Hematopoietic multipotent progenitor cell treated with erythropoietin and hydrocortisone succinate and interleukin-3 and kit ligand, for 6 days (in vitro differentiated cells): ENCODE measurements at regions not wholly inside any gene's neighbourhood (a gene's known extent, or its start where the extent isn't known, plus 50 kb on each side); places are given as distances from the start of the nearest gene placed in this dataset.

Experiments
- DNase-seq: peaks from one replicate; pipeline ENCODE4 v3.0.0-alpha.2; 2015

DNA sequence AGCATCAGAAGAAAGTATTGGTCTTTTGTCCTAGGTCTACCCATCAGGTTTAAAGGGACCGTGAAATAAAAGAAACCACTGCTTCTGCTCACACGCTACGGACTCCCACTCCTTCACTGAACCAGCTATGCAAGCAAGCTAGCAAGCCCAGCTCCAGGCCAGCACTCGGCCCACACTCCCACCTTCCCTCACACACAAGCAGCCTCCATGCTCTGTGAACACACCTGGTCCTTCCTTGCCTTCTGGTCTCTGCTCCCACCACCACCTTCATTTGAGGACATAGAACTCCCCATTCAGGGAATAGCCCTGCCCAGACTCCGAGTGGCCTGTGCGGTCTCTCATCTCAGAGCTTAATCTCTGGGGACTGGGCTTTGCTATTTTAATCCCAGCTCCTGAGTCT lies 436.4 kb upstream of the CDH4 start:
- no peak for DNase-seq

DNA sequence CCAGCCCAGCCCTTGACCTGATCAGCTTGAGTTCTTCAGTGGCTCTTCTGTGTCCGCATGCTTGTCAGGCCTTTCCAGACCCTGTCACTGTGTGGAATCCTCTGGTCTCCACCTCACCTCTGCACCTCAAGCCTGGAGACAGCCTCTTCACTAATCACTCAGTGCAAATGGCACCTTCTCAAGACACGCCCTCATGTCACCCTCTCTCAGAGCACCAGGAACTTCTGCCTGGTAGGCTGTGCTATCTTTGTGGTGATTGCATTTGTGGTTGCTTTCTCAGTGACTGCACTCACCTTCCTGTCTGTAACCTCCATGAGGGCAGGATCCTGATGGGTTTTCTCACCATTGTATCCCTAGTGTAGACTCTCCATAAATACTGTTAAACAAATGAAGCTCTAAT lies 435.2 kb upstream of the CDH4 start:
- no peak for DNase-seq

DNA sequence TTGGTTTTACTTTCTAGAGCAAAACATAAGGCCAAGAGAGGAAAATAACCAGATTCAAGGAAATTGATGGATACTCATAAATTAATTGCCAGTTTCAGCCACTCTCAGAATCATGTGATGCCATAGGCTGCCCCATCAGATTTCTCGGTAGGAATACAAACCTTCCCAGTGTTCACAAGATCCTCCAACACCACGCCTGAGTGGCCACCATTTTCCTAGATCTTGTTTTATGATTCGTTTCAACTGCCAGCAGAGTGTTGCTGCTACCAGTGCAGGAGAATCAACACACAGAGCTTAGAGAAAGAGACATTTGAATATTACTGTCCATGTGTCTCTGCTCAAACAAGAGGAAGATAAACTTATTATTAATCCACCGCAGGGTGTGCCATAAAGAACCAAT lies 434.2 kb upstream of the CDH4 start:
- DNase-seq = no peak

DNA sequence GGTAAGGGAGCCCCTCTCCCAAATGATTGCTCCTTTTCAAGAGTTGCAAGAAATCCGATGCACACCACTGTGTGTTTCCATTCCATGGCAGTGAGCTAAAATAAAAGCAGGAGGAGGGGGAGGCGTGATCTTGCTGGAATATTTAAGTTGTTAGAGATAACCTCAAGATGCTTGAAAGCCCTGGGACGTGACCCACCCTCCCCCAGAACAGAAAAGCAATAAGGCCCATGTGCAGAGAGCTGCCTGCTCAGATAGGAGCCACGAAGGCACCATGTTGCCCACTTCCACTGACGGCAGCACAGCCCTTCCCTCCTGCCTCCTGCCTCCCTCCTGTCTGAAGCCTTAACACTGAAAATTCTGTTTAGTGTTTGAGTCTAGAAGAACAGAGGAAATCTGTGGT lies 432.6 kb upstream of the CDH4 start:
- no peak for DNase-seq

DNA sequence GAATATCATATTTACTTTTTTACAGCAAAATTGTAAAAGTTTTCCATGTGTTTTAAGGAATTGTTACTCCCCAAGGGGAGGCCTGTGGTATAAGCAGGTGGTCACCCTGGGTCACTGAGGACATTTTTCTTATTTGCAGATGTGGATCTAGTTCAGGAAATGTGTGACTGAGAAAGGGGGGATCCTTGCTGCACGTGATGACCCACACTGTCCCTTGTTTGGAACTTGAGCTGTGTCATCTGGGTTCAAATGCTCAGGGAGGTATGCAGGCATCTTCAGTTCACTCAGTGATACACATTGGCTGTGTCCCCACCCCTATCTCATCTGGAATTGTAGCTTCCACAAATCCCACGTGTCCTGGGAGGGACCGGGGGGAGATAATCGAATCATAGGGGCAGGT lies 431.9 kb upstream of the CDH4 start:
- DNase-seq = no peak

GRCh38 chr20:60820918-60821317 lies 431.1 kb upstream of the CDH4 start:
- DNase-seq = peak; percentile 2

- DNase-seq = no peak
Measured at GRCh38 chr20:60822699-60823607, 429.1 kb upstream of the CDH4 start.

DNA sequence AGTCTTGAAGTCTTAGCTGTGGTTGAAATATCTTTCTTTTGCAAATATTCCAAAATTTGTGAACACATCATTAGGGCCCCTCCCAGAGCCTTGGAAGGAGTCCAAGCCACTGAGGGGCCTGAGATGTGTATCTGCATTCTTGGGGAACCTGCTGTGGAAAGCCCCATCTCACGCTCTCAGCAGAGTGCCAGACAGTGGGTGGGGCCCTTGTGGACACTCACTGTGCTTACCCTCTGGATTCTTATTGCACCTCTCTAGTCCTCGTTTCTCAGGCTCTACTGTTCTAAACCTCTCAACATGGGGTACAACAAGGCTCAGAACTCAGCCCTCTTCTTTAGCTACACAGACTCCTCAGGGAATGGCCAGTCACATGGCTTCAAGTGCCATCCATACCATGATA lies 416.2 kb upstream of the CDH4 start:
- DNase-seq = peak; percentile 5

DNA sequence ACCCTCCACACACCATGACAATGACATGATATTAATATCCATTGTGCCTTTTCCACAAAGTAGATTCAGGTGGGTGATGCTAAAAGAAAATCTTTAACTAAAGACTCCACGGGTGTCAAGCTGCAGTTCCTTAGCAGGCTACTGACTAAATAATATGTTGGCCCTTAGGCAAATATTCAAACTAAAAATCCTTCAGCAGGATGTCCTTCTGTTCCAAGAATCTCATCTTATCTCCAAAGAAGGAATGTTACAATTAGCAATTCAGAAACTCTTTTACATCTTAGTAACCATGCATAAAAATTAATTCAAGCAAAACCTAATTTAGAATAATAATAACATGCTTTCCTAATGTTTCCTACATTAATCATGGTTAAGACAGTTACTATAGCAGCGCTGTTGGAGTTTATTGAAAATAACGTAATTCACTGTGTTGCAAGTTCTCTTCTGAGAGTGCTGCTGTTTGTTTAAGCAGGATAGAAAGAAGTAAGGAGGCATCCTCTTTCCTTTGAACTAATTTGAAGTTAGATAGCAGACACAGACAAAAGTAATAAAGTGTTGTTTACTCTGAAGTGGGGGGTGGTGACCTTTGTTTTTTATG lies 414.8 kb upstream of the CDH4 start:
- DNase-seq = no peak

- DNase-seq = no peak
Measured at GRCh38 chr20:60838297-60838696, 413.8 kb upstream of the CDH4 start.

- no peak for DNase-seq
Measured at GRCh38 chr20:60840971-60841370, 411.1 kb upstream of the CDH4 start.

GRCh38 chr20:60845146-60845545 lies 406.9 kb upstream of the CDH4 start:
- DNase-seq = no peak

- DNase-seq = peak; percentile 8
Measured at GRCh38 chr20:60851826-60852704, 400.0 kb upstream of the CDH4 start.

GRCh38 chr20:60857708-60858107 lies 394.4 kb upstream of the CDH4 start:
- no peak for DNase-seq

DNA sequence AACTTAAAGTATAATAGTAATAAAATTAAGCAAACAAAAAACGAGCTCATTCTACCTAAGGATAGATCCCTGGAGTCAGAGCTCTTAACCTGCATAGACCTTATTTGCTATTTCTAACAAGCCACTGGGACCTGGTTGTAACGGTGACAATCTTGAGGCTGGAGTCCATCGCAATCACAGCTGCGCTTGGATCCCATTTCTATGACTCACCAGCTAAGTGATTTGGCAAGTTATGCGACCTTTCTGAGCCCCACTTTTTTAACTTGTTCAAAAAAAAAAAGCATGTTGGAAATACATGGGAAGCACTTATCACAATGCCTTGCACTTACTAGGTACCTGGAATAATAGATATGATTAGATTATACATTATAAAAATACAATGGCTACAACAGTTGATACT lies 389.5 kb upstream of the CDH4 start:
- DNase-seq = no peak

DNA sequence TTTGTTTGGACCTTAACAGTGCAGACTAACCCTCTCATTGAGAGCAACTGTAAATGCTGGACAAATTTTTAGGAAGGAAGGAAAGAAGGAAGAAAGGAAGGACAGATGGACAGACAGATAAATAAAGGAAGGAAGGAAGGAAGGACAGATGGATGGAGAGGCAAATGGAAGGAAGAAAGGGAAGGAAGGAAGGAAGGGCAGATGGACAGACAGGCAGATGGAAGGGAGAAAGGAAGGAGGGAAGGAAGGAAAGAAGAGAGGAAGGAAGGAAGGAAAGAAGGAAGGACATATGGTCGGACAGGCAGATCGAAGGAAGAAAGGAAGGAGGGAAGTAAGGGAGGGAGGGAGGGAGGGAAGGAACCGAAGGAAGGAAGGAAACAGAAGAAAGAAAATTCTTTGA lies 388.5 kb upstream of the CDH4 start:
- DNase-seq = no peak

DNA sequence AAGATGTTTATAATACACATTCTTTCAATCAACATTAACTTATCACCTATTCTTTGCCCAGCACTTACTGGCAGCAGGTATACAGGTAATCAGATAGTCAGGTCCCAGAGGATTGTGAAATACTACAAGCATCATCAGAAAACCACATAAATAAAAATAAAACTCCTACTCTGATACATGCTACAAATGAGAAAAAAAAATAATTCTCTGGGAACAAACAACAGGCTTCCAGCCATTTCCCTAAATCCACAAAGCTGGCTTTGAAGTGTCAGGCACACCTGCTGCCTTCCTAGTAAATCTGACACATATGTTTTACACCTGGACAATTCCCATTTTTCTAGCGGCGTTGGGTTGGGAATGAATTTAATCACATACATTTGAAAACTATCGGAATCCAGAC lies 384.5 kb upstream of the CDH4 start:
- no peak for DNase-seq

DNA sequence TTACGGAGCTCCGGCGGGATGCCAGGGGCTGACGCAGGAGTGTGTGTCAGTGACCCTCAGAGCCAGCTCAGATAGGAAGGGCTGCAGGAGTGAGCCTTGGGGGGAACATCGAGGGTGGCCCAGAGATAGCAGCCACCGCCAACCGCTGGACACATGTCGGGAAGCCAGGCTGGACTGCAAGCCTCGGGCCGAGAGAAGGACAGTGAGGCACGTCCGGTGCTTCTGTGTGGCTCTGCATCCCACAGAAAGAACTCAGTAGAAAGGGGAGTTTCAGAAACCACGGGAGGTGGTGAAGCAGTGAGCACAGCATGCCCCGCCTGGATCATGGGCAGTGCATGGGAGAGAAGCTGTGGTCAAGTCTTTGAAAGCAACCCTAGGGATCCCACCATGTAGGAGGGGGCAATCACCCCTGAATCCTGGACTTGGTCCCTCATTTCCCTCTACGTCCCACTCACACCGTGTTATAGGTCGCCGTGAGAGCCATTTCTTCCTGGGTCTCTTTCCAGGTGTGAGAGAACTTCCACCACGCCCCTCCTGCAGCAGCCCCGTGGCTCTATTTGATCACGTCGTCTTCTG lies 383.7 kb upstream of the CDH4 start:
- DNase-seq = no peak

GRCh38 chr20:60869087-60869486 lies 383.0 kb upstream of the CDH4 start:
- no peak for DNase-seq

GRCh38 chr20:60869625-60870024 lies 382.4 kb upstream of the CDH4 start:
- DNase-seq = no peak

GRCh38 chr20:60870040-60870439 lies 382.0 kb upstream of the CDH4 start:
- DNase-seq = no peak

GRCh38 chr20:60872224-60872623 lies 379.8 kb upstream of the CDH4 start:
- no peak for DNase-seq
